OCI-LY1 (cell line): ENCODE measurements at regions not wholly inside any gene's neighbourhood (a gene's known extent, or its start where the extent isn't known, plus 50 kb on each side); places are given as distances from the start of the nearest gene placed in this dataset.

Experiments used
- CTCF ChIP-seq: fragments of 200-600 bp; sonication (generic), shearing (Covaris generic); IDR thresholded peaks from 2 replicates; pipeline ENCODE4 v1.5.1; 2017; ENCODE audit warnings: mild to moderate bottlenecking, antibody characterized with exemption, low read length, moderate library complexity, mixed read lengths
- EZH2 ChIP-seq: fragments of 200-600 bp; sonication (generic), shearing (Covaris generic); IDR thresholded peaks from 2 replicates; pipeline ENCODE4 v1.8.0; 2017; ENCODE audit warnings: borderline replicate concordance, mixed run types, mild to moderate bottlenecking, antibody characterized with exemption, low read length, moderate library complexity, mixed read lengths

- no peak for TF ChIP-seq CTCF
- no peak for TF ChIP-seq EZH2
Measured at GRCh38 chr5:21126236-21126635, 1138.2 kb upstream of the CDH18 start.
